Osteocyte (in vitro differentiated cells): ENCODE measurements at regions not wholly inside any gene's neighbourhood (a gene's known extent, or its start where the extent isn't known, plus 50 kb on each side); places are given as distances from the start of the nearest gene placed in this dataset.

ENCODE experiments used
- DNase-seq: peaks from one replicate; pipeline ENCODE4 v3.0.0; 2021; ENCODE audit warnings: mixed read lengths; ENCODE audit not compliant: unreplicated experiment; ENCODE audit errors: extremely low spot score
- H3K27ac Mint-ChIP-seq: one replicate; pipeline ENCODE4 v1.8.0; 2021; ENCODE audit warnings: mild to moderate bottlenecking, mixed read lengths; ENCODE audit not compliant: unreplicated experiment
- H3K27me3 Mint-ChIP-seq: one replicate; pipeline ENCODE4 v1.8.0; 2021; ENCODE audit warnings: mixed read lengths; ENCODE audit not compliant: unreplicated experiment
- H3K36me3 Mint-ChIP-seq: one replicate; pipeline ENCODE4 v1.8.0; 2021; ENCODE audit warnings: mixed read lengths; ENCODE audit not compliant: unreplicated experiment
- H3K4me1 Mint-ChIP-seq: one replicate; pipeline ENCODE4 v1.8.0; 2021; ENCODE audit warnings: mixed read lengths; ENCODE audit not compliant: unreplicated experiment
- H3K4me3 Mint-ChIP-seq: one replicate; pipeline ENCODE4 v1.8.0; 2021; ENCODE audit warnings: mild to moderate bottlenecking, moderate library complexity, mixed read lengths; ENCODE audit not compliant: unreplicated experiment
- H3K9me3 Mint-ChIP-seq: one replicate; pipeline ENCODE4 v1.8.0; 2021; ENCODE audit warnings: mixed read lengths; ENCODE audit not compliant: unreplicated experiment
- CTCF ChIP-seq: fragments of 200-600 bp; sonication (generic); IDR thresholded peaks from 2 replicates; pipeline ENCODE4 v1.5.0; 2021; ENCODE audit warnings: antibody characterized with exemption, mild to moderate bottlenecking, moderate library complexity

- Mint-ChIP-seq H3K4me3 (no peak overlapping the region), H3K27ac (no peak overlapping the region), H3K36me3 (no peaks in the 10 kb centered on the region), H3K27me3 (peaks cover 10% of the 10 kb centered on the region), H3K9me3 (no peaks in the 10 kb centered on the region), H3K4me1 (no peaks in the 10 kb centered on the region)
- no peak for TF ChIP-seq CTCF
- no peak for DNase-seq
Observed at GRCh38 chr6:133171989-133172604, 69.1 kb upstream of the EYA4 start.

- TF ChIP-seq CTCF, result no peak
- Mint-ChIP-seq H3K27ac (no peak overlapping the region), H3K36me3 (no peaks in the 10 kb centered on the region), H3K27me3 (peaks cover 10% of the 10 kb centered on the region), H3K4me1 (no peaks in the 10 kb centered on the region), H3K4me3 (no peak overlapping the region), H3K9me3 (peaks cover under 1% of the 10 kb centered on the region)
- DNase-seq, result no peak
Observed at GRCh38 chr6:133173276-133173675, 67.9 kb upstream of the EYA4 start.

- H3K27ac Mint-ChIP-seq, result no peak overlapping the region
- no peaks in the 10 kb centered on the region for H3K36me3 Mint-ChIP-seq
- no peak overlapping the region for H3K4me3 Mint-ChIP-seq
- H3K27me3 Mint-ChIP-seq, result peaks cover 17% of the 10 kb centered on the region
- no peak for DNase-seq
- TF ChIP-seq CTCF, result no peak
- H3K4me1 Mint-ChIP-seq, result no peaks in the 10 kb centered on the region
- peaks cover 7% of the 10 kb centered on the region for H3K9me3 Mint-ChIP-seq
Observed at GRCh38 chr6:133179481-133179880, 61.7 kb upstream of the EYA4 start.

GRCh38 chr6:133183691-133184090, 57.5 kb upstream of the EYA4 start:
- no peak for DNase-seq
- no peak overlapping the region for H3K4me3 Mint-ChIP-seq
- no peaks in the 10 kb centered on the region for H3K36me3 Mint-ChIP-seq
- peaks cover 2% of the 10 kb centered on the region for H3K9me3 Mint-ChIP-seq
- no peaks in the 10 kb centered on the region for H3K4me1 Mint-ChIP-seq
- H3K27me3 Mint-ChIP-seq, result peaks cover 27% of the 10 kb centered on the region
- no peak overlapping the region for H3K27ac Mint-ChIP-seq
- no peak for TF ChIP-seq CTCF

GRCh38 chr6:133184798-133185372, 56.3 kb upstream of the EYA4 start:
- peak; percentile 70 for TF ChIP-seq CTCF
- H3K4me1 Mint-ChIP-seq, result no peaks in the 10 kb centered on the region
- H3K9me3 Mint-ChIP-seq, result no peaks in the 10 kb centered on the region
- DNase-seq, result no peak
- H3K36me3 Mint-ChIP-seq, result no peaks in the 10 kb centered on the region
- H3K4me3 Mint-ChIP-seq, result no peak overlapping the region
- H3K27ac Mint-ChIP-seq, result no peak overlapping the region
- peaks cover 27% of the 10 kb centered on the region for H3K27me3 Mint-ChIP-seq
